ENCODE measurements at regions not wholly inside any gene's neighbourhood (a gene's known extent, or its start where the extent isn't known, plus 50 kb on each side); places are given as distances from the start of the nearest gene placed in this dataset.

- H3K36me3 Mint-ChIP-seq = no peaks in the 10 kb centered on the region
- H3K9me3 Mint-ChIP-seq (ENCODE audit: low read depth) = peaks cover 3% of the 10 kb centered on the region
- no peak for ATAC-seq
- CTCF ChIA-PET = no interaction called here
- no peaks in the 10 kb centered on the region for H3K27me3 Mint-ChIP-seq
- no peaks in the 10 kb centered on the region for H3K4me1 Mint-ChIP-seq
- no peak overlapping the region for H3K27ac Mint-ChIP-seq
- no peak overlapping the region for H3K4me3 Mint-ChIP-seq
- DNase-seq = no peak
These were observed 174.3 kb upstream of the NRSN1 start for GRCh38 chr6:23951691-23952090.

- Mint-ChIP-seq H3K27me3 (no peaks in the 10 kb centered on the region), H3K4me3 (no peak overlapping the region), H3K9me3 (ENCODE audit: low read depth) (peaks cover 3% of the 10 kb centered on the region), H3K36me3 (no peaks in the 10 kb centered on the region), H3K27ac (no peak overlapping the region), H3K4me1 (no peaks in the 10 kb centered on the region)
- ATAC-seq (no peak), DNase-seq (no peak)
- CTCF ChIA-PET = no interaction called here
These were observed 173.8 kb upstream of the NRSN1 start for GRCh38 chr6:23952245-23952644.

GRCh38 chr6:23953976-23954375 lies 172.0 kb upstream of the NRSN1 start:
- H3K4me1 Mint-ChIP-seq = no peaks in the 10 kb centered on the region
- peaks cover 3% of the 10 kb centered on the region for H3K9me3 Mint-ChIP-seq (ENCODE audit: low read depth)
- H3K27me3 Mint-ChIP-seq = no peaks in the 10 kb centered on the region
- DNase-seq (no peak), ATAC-seq (no peak)
- no peak overlapping the region for H3K4me3 Mint-ChIP-seq
- no peak overlapping the region for H3K27ac Mint-ChIP-seq
- H3K36me3 Mint-ChIP-seq = no peaks in the 10 kb centered on the region
- CTCF ChIA-PET = no interaction called here

- Mint-ChIP-seq H3K27ac (no peak overlapping the region), H3K36me3 (no peaks in the 10 kb centered on the region), H3K9me3 (ENCODE audit: low read depth) (peaks cover 6% of the 10 kb centered on the region), H3K4me1 (no peaks in the 10 kb centered on the region), H3K4me3 (no peak overlapping the region), H3K27me3 (no peaks in the 10 kb centered on the region)
- ATAC-seq (no peak), DNase-seq (no peak)
- CTCF ChIA-PET = no interaction called here
These were observed 169.0 kb upstream of the NRSN1 start for GRCh38 chr6:23957017-23957416.

DNA sequence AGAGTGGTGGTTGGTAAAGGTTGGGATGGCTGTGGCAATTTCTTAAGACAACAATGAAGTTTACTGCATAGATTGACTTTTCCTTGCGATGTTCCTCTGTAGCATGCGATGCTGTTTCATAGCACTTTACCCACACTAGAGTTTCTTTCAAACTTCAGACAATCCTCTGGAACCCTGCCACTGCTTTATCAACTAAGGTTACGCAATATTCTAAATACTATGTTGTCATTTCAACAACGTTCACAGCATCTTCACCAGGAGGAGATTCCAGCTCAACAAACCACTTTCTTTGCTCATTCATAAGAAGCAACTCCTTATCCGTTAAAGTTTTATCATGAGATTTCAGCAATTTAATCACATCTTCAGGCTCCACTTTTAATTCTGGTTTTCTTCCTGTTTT lies 161.2 kb upstream of the NRSN1 start:
- no peak overlapping the region for H3K4me3 Mint-ChIP-seq
- H3K36me3 Mint-ChIP-seq = no peaks in the 10 kb centered on the region
- no peak overlapping the region for H3K27ac Mint-ChIP-seq
- H3K27me3 Mint-ChIP-seq = no peaks in the 10 kb centered on the region
- CTCF ChIA-PET = no interaction called here
- ATAC-seq (no peak), DNase-seq (no peak)
- no peaks in the 10 kb centered on the region for H3K4me1 Mint-ChIP-seq
- H3K9me3 Mint-ChIP-seq (ENCODE audit: low read depth) = peaks cover 8% of the 10 kb centered on the region

GRCh38 chr6:23969344-23969743 lies 156.7 kb upstream of the NRSN1 start:
- ATAC-seq = no peak
- no peaks in the 10 kb centered on the region for H3K36me3 Mint-ChIP-seq
- CTCF ChIA-PET = no interaction called here
- peaks cover 4% of the 10 kb centered on the region for H3K9me3 Mint-ChIP-seq (ENCODE audit: low read depth)
- no peak for DNase-seq
- H3K27me3 Mint-ChIP-seq = no peaks in the 10 kb centered on the region
- H3K27ac Mint-ChIP-seq = no peak overlapping the region
- H3K4me3 Mint-ChIP-seq = no peak overlapping the region
- no peaks in the 10 kb centered on the region for H3K4me1 Mint-ChIP-seq

- Mint-ChIP-seq H3K4me1 (no peaks in the 10 kb centered on the region), H3K4me3 (no peak overlapping the region), H3K36me3 (no peaks in the 10 kb centered on the region), H3K9me3 (ENCODE audit: low read depth) (peaks cover 2% of the 10 kb centered on the region), H3K27me3 (no peaks in the 10 kb centered on the region), H3K27ac (no peak overlapping the region)
- DNase-seq = no peak
- CTCF ChIA-PET = no interaction called here
- no peak for ATAC-seq
These were observed 148.3 kb upstream of the NRSN1 start for GRCh38 chr6:23977706-23978105.

GRCh38 chr6:23980965-23981364 lies 145.1 kb upstream of the NRSN1 start:
- H3K4me3 Mint-ChIP-seq = no peak overlapping the region
- CTCF ChIA-PET = no interaction called here
- ATAC-seq (no peak), DNase-seq (no peak)
- H3K36me3 Mint-ChIP-seq = no peaks in the 10 kb centered on the region
- no peaks in the 10 kb centered on the region for H3K4me1 Mint-ChIP-seq
- no peak overlapping the region for H3K27ac Mint-ChIP-seq
- H3K27me3 Mint-ChIP-seq = no peaks in the 10 kb centered on the region
- H3K9me3 Mint-ChIP-seq (ENCODE audit: low read depth) = peaks cover 2% of the 10 kb centered on the region

GRCh38 chr6:23981923-23982322 lies 144.1 kb upstream of the NRSN1 start:
- H3K4me3 Mint-ChIP-seq = no peak overlapping the region
- no peaks in the 10 kb centered on the region for H3K4me1 Mint-ChIP-seq
- no peak for ATAC-seq
- no peaks in the 10 kb centered on the region for H3K36me3 Mint-ChIP-seq
- peaks cover 2% of the 10 kb centered on the region for H3K9me3 Mint-ChIP-seq (ENCODE audit: low read depth)
- H3K27me3 Mint-ChIP-seq = no peaks in the 10 kb centered on the region
- no peak for DNase-seq
- CTCF ChIA-PET = no interaction called here
- H3K27ac Mint-ChIP-seq = no peak overlapping the region

GRCh38 chr6:23983735-23984134 lies 142.3 kb upstream of the NRSN1 start:
- CTCF ChIA-PET = no interaction called here
- no peaks in the 10 kb centered on the region for H3K27me3 Mint-ChIP-seq

DNA sequence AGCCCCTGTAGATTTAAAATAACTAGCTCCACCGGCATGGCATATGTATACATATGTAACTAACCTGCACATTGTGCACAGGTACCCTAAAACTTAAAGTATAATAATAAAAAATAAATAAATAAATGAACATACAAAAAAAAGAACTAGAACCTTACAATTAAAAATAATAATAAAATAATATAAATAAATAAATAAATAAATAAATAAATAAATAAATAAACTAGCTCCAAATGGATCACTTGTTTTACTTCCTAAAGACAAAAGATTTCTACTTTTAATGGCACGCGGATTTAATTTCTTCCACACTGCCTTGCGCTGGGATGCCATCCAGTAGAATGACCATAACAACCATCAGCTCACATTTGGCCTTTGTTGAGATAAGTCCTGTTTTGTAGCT lies 141.0 kb upstream of the NRSN1 start:
- H3K4me3 Mint-ChIP-seq = no peak overlapping the region
- H3K36me3 Mint-ChIP-seq = no peaks in the 10 kb centered on the region
- H3K4me1 Mint-ChIP-seq = no peaks in the 10 kb centered on the region
- CTCF ChIA-PET = no interaction called here
- H3K27me3 Mint-ChIP-seq = no peaks in the 10 kb centered on the region
- no peaks in the 10 kb centered on the region for H3K9me3 Mint-ChIP-seq (ENCODE audit: low read depth)
- DNase-seq (no peak), ATAC-seq (no peak)
- H3K27ac Mint-ChIP-seq = no peak overlapping the region

More at GRCh38 chr6:23983735-23984134, 142.3 kb upstream of the NRSN1 start:
- Mint-ChIP-seq H3K4me1 (no peaks in the 10 kb centered on the region), H3K9me3 (ENCODE audit: low read depth) (peaks cover under 1% of the 10 kb centered on the region), H3K27ac (no peak overlapping the region), H3K4me3 (no peak overlapping the region), H3K36me3 (no peaks in the 10 kb centered on the region)
- DNase-seq (no peak), ATAC-seq (no peak)

GRCh38 chr6:23989885-23990533 lies 136.0 kb upstream of the NRSN1 start:
- Mint-ChIP-seq H3K9me3 (ENCODE audit: low read depth) (no peaks in the 10 kb centered on the region), H3K27me3 (no peaks in the 10 kb centered on the region), H3K36me3 (no peaks in the 10 kb centered on the region), H3K27ac (no peak overlapping the region), H3K4me3 (no peak overlapping the region), H3K4me1 (no peaks in the 10 kb centered on the region)
- DNase-seq = no peak
- CTCF ChIA-PET = no interaction called here
- ATAC-seq = no peak

DNA sequence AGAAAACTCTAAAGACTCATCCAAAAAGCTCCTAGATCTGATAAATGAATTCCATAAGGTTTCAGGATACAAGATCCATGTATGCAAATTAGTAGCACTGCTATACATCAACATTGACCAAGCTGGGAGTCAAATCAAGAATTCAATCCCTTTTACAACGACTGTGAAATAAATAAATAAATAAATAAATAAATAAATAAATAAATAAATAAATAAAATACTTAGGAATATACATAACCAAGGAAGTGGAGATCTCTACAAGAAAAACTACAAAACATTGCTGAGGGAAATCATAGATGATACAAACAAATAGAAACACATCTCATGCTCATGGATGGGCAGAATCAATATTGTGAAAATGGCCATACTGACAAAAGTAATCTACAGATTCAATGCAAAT lies 132.0 kb upstream of the NRSN1 start:
- H3K9me3 Mint-ChIP-seq (ENCODE audit: low read depth) = no peaks in the 10 kb centered on the region
- no peaks in the 10 kb centered on the region for H3K4me1 Mint-ChIP-seq
- no peak overlapping the region for H3K4me3 Mint-ChIP-seq
- DNase-seq = no peak
- no peak overlapping the region for H3K27ac Mint-ChIP-seq
- no peaks in the 10 kb centered on the region for H3K36me3 Mint-ChIP-seq
- ATAC-seq = no peak
- no peaks in the 10 kb centered on the region for H3K27me3 Mint-ChIP-seq
- CTCF ChIA-PET = no interaction called here

GRCh38 chr6:24004062-24004461 lies 122.0 kb upstream of the NRSN1 start:
- Mint-ChIP-seq H3K9me3 (ENCODE audit: low read depth) (no peaks in the 10 kb centered on the region), H3K27ac (no peak overlapping the region), H3K36me3 (no peaks in the 10 kb centered on the region), H3K4me1 (no peaks in the 10 kb centered on the region), H3K27me3 (no peaks in the 10 kb centered on the region), H3K4me3 (no peak overlapping the region)
- DNase-seq (no peak), ATAC-seq (no peak)
- CTCF ChIA-PET = no interaction called here

GRCh38 chr6:24004659-24005058 lies 121.4 kb upstream of the NRSN1 start:
- no peaks in the 10 kb centered on the region for H3K9me3 Mint-ChIP-seq (ENCODE audit: low read depth)
- ATAC-seq (no peak), DNase-seq (no peak)
- no peak overlapping the region for H3K27ac Mint-ChIP-seq
- H3K27me3 Mint-ChIP-seq = no peaks in the 10 kb centered on the region
- H3K4me1 Mint-ChIP-seq = no peaks in the 10 kb centered on the region
- H3K4me3 Mint-ChIP-seq = no peak overlapping the region
- CTCF ChIA-PET = no interaction called here
- H3K36me3 Mint-ChIP-seq = no peaks in the 10 kb centered on the region

Measured in activated CD8-positive, alpha-beta memory T cell treated with anti-CD3 and anti-CD28 coated beads, Interleukin-2, amount 10 ng/mL, durations not matched to agents 7 days and 5 days (primary cell).